ENCODE measurements at regions not wholly inside any gene's neighbourhood (a gene's known extent, or its start where the extent isn't known, plus 50 kb on each side); places are given as distances from the start of the nearest gene placed in this dataset.

DNA sequence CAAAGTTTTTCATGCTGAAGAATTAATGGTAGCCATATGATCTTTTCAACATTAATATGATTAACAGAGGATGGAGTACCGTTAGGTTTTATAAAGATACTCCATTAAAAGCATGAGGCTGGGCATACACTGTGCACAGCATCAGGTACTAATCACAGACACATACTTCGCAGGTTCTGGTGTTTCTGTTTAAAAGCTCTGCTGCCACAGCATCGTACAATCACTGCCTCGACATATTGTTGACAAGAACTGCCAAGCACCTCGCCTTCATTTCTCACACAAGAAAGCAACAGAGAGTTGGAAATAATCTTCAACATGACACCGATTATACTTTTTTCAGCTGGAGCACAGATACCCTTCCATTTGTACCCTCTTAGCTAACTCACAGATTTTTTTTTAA, 753.4 kb upstream of the FAM241A start (continued):
- TF ChIP-seq, protein P1, sequence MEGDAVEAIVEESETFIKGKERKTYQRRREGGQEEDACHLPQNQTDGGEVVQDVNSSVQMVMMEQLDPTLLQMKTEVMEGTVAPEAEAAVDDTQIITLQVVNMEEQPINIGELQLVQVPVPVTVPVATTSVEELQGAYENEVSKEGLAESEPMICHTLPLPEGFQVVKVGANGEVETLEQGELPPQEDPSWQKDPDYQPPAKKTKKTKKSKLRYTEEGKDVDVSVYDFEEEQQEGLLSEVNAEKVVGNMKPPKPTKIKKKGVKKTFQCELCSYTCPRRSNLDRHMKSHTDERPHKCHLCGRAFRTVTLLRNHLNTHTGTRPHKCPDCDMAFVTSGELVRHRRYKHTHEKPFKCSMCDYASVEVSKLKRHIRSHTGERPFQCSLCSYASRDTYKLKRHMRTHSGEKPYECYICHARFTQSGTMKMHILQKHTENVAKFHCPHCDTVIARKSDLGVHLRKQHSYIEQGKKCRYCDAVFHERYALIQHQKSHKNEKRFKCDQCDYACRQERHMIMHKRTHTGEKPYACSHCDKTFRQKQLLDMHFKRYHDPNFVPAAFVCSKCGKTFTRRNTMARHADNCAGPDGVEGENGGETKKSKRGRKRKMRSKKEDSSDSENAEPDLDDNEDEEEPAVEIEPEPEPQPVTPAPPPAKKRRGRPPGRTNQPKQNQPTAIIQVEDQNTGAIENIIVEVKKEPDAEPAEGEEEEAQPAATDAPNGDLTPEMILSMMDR (IDR thresholded peaks at IDR 0.05; ENCODE audit: control extremely low read depth in 1 of 3, insufficient read depth in 1 of 3, low read depth in 1 of 3, low read length in 3 of 3): no peak
